PC-9 (cell line): ENCODE measurements at regions not wholly inside any gene's neighbourhood (a gene's known extent, or its start where the extent isn't known, plus 50 kb on each side); places are given as distances from the start of the nearest gene placed in this dataset.

Experiments used
- CTCF ChIP-seq: fragments of 200-600 bp; sonication (generic); conservative IDR thresholded peaks from 2 replicates; pipeline ENCODE4 v1.6.1; 2017; ENCODE audit warnings: mixed run types, antibody characterized with exemption, mild to moderate bottlenecking, moderate library complexity
- EZH2 ChIP-seq: fragments of 200-600 bp; sonication (generic); IDR thresholded peaks from 2 replicates; pipeline ENCODE4 v1.8.0; 2017; ENCODE audit warnings: antibody characterized with exemption, low read depth

- TF ChIP-seq CTCF (no peak), EZH2 (no peak)
Measured at GRCh38 chr6:74610352-74610751, 595.5 kb downstream of the COL12A1 start.
